GM21381 (cell line): ENCODE measurements at regions not wholly inside any gene's neighbourhood (a gene's known extent, or its start where the extent isn't known, plus 50 kb on each side); places are given as distances from the start of the nearest gene placed in this dataset.

Source experiments
- ATAC-seq: cut with Tn5 transposase; IDR thresholded peaks from one replicate; pipeline ENCODE4 v1.9.1; 2021; ENCODE audit warnings: mild to moderate bottlenecking, moderate library complexity; ENCODE audit not compliant: unreplicated experiment

DNA sequence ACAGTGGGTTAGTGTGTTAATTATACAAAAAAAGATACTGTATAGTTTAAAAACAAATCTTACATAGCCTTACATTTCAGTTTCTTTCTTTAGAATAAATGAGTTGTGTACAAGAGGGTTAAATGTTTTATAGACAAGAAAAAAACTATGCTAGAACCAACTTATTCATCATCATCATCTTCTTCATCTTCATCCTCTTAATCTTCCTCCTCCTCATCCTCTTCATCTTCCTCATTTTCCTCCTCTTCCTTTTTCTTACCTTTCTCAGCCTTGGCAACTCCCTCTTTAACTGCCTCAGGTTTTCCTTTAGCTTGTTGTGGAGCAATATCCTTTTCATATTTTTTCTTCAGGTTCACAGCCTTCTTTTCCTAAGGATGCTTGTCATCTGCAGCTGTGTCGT, 53.7 kb downstream of the RPS12 start:
- no peak for ATAC-seq

DNA sequence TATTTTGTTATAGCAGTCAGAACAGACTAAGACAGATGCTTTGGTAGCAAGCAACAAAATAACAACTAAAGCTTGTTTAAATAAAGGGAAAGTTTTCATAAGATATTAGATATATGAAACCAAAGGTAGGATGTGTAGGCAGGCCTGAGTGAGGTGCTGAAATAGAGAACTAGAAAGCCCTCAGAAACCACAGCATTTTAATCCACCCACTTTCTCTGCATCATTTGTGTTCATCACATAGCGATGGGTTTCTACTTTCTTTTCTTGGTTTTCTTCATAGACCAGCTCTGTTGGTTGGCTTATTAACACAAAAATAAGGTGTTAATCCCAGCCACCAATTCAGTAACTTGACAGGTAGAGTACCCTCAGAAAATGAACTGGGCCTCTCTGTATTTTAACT, 58.6 kb downstream of the RPS12 start:
- peak; percentile 100 for ATAC-seq

DNA sequence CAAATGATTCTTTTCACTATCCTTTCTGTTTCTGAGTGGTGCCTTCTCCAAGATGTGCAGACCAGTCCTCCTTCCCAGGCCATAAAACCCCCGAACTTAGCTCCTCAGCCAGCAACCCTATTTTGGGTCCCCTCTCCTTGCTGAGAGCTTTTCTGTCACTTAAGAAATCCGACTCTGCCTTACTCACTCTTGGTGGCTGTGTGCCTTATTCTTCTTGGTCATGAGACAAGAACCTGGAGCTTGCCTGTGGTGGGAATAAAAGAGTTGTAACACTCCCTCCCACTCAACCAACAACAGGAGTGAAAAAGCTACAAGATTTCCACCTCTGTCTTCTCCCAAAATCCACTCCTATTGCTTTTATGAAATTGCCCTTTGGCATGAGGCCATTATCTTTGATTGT, 62.6 kb downstream of the RPS12 start:
- ATAC-seq: no peak

DNA sequence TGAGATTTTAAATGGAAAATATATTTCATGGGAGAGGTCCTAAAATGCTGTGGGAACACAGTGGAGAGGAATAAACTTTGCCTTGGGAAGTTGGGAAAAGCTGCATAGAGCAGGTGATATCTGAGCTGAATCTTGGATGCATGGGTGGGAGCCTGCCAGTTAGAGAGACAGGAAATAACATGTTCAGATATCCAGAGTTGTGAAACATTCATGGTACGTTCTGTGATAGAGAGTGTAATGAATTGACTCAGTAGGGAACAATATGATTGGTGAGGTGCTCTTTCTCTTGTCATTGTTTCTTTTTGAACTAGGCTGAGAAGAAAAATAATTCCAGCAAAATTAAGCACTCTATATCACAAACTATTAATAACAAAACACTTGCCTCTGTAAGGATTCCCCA, 72.8 kb downstream of the RPS12 start:
- ATAC-seq: no peak

DNA sequence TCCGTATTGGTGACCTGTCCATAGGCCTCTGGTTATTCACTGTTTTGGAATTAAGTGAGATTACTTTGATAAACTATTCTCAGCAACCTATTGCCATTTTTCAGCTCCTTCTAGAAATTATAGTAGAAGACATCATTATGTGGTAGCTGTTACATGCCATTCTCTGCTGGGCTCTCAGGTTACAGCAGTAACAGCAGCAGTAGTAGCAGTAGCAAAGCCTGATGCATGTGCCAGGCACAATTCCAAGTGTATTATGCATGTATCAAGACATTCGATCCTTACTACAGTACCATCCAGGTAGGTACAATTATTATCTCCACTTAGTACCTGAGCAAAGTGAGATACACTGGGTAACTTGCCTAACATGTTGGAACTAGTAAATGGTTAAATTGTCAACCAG, 74.3 kb downstream of the RPS12 start:
- no peak for ATAC-seq

DNA sequence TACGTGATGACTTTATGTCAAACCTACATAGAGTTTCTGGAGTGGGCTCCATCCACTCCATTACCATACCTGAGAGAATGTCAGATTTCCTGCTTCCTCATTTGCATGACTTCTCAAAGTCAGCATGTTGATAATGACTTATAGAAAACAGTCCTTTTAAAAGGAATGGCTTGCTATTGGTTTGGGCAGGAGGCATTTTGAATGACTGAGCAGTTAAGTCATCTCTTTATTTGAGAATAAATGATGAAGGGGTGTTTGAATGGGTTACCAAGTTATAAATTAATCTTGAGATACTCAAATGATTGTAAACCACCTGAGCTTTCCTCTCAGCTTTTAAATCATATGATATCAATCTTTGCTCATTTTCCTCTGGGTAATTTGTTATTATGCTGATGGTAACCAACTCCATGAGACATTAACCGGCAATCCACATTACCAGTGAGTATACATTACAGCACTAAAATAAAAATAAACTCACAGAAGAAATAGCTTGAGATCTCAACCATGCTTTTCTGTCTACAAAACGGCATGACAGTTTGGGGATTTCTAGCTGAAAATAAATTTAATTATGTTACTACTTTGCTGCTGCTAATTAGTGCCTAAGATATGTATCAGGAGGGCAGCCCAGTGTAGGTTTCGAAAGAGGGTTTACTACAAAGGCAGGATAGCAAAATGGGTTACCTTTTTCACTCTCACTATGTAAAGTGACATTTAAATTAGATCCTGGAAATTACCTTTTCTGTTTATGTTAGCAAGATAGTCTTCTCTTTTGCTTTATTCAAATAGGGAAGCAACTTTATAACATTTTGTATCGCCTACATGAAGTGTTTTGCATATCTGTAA, 78.8 kb downstream of the RPS12 start:
- ATAC-seq: no peak

DNA sequence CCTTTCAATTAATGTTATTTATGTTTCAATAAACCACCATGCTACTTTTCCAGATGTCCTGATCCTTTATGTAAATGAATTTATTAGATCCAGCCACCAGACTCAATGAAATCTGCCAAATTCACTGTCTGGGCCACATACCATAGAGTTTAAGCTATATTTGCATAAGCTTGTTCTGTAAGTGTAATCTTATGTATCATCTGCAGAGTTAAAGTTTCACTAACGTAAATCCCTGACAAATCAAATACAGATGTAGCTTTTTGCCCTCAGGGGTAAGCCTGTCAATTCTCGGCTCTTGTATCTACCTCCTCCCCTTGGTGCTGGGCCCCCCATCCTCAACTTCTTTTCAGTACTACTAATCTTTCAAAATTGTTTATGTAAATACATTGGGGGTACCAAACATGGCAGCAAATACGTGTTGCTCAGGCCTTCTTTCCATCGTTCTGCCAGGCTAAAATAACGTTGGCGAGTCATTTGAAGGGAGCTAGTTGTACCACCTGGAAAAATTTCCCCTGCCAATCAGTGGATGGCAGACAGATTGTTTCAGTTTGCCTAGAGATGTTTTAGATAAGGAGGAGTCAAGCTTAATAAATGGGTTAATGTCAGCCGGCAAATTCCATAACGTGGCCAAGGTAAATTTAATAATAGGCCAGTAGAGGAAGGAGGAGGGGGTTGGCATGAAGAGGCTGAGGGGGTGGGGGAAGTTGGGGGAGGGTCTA, 79.6 kb downstream of the RPS12 start:
- no peak for ATAC-seq

DNA sequence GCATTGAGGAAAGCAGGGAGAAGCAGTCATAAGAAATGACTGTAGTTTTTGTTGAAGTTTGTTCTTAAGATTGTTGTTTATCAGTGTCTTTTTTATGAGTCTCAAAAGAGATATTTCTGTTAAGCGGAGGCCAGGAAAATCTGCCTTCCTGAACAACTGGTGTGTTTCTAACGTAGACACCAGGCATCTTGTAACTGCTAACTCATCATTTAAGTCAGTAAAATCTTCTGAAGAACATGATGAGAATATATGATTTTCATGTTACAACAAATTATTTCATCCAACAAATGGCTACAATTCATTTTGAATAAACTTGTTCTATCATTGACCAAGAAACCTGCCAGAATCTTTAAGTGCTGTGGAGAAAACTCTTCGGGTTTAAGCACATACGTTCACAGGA, 84.0 kb downstream of the RPS12 start:
- ATAC-seq: no peak

DNA sequence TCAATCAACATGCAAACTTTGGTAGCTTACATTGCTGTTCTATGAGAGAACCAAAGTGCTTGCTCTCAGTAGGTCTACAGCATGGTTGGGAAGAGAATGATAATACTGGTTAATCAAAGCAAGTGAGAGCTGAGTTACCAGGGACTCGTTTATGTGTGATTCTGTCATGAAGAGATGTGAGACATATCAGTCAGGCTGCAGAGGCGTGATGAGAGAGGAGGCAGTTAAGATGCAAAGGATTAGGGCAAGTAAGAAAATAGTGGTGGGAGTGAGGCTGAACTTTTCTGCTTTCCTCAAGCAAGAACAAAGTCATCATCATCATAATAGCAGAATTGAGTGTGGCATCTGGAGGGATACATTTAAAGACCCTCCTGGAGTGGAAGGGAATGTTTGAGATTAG, 86.5 kb downstream of the RPS12 start:
- no peak for ATAC-seq

DNA sequence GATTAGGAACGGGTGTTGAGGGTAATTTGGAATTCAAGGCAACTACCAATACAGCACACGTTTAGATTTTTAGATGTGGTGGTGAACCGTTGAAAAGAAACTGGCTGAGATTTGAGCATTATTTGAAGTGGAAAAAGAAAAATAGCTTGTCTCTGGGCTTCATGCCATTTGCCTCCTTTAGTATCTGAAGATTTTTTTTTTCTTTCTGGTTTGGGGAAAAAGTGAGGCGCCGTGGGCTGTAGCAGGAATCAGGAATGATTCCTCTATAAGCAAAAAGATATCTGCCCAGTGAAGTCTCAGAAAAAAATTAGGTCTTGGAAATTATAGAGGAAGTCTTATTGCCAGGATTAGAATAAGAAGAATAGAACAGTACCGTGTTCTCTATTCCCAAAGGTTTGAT, 88.5 kb downstream of the RPS12 start:
- no peak for ATAC-seq

DNA sequence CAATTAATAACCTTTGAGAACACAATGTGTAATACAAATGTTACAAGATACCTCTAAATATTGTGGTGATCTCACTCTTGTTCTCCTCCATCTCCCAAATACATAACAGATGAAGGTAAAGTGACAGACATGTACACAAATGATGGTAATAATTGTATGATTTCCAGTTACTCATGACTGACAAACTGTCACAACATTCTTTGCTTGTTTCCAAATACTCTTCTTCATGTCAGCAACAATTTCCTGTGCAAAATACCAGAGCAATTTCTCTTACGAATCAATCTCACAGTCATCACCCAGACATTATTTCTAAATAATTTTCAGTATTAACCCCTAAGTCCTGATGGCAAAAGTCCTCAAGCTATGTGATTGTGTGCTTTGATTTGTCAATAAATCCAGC, 92.9 kb downstream of the RPS12 start:
- no peak for ATAC-seq

DNA sequence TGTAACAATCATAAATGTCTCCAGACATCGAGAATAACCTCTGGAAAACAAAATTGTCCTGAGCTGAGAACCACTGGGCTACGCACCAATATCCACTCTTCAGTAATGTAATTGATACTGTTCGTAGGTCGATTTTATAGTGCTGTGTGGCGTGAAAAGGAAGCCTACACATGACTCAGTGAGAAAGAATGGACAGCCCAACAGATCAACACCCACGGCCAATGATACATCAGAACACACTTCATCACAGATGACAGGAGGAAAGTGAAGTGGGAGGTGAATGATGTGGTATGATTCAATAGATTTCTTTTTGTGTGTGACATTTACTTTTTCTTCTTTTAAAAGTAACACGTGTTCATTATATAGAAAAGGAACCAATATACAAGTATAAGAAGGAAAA, 93.5 kb downstream of the RPS12 start:
- ATAC-seq: no peak

DNA sequence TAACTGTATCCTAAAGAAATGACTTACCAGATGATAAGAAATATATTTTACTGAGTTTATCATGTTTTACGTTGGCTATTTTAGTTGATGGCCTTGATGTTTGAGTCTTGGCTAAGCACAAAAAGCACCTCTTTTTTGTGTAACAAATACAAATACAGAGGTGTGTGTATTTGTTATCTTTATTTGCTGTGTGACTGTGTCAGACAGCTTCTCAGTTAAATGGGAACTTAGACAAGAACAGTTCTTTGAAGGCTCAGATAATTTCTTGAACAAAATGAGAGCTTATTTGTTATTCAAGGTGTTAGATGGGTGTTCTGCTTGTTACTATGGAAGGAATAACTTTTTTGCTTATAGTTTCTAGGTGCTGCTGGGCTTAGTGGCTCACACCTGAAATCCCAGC, 95.4 kb downstream of the RPS12 start:
- no peak for ATAC-seq

DNA sequence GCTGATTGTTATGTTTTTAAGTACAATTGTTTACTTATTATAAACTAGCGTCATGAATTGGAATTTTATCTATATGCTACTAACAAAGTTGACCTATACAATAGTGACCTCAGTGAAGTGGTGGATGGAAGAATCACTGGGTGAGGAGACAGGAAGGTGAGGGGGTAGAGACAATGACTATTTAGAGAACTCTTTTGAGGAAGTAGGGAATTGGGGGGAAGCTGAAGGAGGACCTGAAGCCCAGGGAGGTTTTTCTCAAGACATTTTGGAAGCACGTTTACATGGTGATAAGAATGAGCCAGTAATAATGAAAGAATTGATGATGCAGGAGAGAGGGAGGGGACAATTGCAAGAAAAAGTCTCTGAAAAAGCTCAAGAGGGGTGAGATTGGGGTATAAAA, 96.4 kb downstream of the RPS12 start:
- no peak for ATAC-seq

DNA sequence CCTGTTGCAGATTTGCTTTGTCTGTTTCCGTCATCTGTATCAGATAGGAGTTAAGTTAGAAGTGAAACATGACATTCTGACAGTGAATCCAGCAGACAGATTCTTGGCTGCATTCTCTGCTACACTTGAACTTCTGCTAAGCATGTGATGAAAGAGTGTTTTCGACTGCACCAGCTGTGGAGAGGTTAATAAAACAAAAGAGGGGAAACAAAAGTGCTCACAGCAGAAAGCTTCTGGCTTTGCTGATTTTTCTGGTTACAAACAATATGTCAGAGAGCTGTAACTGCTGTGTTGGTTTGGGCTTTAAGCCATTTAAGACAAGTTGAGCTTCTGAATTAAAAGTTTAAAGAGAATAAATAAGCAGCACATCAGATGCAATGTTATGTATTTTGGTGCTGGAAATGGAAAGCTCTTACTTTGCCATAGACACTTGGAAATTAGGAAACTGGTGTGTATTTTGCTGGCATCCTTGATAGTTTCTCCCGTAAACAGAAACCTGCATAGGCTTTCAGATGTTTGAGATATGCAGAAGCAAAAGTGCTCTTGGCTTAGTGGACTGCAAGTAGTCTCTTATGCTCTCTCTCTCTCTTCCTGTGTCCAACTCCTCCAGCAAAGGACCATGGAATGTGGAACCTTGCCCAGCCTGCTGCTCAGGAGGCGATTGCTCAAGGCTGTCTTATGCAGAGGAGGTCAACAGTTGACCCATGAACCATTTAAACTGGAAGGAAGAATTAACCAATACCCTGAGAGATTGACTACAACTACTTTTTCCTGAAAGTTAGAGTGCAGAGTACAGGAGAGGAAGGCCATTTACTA, 104.9 kb downstream of the RPS12 start:
- ATAC-seq: no peak

DNA sequence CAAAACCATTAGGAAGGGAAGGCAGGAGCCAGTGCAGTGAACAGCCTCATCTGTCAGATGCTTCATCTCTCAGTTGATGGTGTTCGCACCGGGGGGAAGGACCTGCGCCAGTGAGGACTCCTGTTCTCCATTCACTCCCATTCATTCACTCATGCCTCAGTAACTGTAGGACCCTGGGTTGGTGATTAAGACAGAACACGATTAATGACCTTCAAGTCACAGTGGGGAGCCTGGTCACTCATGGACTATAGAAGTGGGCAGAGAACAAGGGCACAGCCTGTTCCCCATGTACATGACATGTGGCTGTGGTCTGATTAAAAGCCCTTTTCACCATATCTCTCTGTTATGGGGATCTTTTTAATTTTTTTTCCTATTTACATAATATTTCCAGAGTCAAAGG, 113.3 kb downstream of the RPS12 start:
- no peak for ATAC-seq

DNA sequence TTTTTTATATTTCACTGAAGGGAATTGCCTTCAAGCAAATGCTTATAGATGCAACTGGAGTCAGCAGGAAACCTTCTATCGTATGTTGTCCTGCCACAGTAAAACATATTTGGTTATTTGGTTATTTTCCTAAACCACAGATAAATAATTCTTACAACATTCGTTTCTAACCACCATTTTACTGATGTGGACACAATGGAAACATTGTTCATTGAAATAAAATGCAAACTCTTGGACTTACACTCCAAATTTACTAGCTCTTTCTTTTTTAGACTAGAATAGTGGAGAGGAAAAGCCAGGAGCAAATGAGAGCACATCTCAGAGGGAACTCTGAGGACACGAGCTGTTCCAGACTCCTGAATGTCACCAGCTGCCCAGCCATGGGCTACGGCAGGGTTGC, 114.8 kb downstream of the RPS12 start:
- ATAC-seq: no peak

DNA sequence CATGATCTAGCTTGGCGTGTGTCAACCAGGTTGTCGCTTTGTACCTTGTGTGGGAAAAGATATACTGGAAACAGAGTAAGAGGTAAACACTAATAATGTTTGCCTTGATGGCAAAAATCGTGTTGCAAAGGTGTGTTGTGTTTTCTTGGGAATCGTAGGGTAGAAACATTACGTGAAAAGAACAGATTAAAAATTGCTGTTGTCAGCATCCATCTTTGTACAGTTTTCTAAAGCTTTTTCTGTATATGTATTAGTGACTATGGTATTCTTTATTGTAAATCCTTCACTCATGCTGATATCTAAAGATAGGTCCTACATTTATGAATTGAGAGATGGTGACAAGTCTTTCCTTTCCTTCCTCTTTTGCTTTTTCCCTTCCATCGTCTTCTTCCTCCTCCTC, 116.9 kb downstream of the RPS12 start:
- no peak for ATAC-seq

DNA sequence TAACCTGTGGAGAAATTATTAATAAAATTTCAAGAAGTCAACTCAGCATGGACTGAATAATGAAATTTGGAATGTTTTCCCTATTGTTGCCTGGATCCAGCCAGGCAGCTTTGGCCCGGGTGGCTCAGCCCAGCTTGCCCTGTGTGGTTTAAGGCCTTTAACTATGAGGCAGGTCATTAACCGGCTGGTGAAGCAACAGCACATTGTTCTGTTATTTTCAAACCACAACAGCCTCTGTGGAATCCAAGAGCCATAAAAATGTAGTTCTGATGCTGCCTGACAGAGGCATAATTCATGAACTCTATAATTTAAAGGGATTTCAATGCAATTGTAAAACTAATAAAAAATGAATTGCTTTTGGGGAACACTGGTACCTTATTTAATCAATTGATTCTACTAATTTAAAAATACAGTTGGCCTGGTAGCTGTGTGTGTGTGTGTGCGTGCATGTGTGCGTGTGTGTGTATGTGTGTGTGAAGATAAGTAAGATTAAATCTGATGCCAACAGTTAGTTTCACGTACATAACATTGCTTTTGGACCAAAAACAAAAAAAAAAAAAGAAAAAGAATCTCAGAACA, 117.7 kb downstream of the RPS12 start:
- no peak for ATAC-seq

DNA sequence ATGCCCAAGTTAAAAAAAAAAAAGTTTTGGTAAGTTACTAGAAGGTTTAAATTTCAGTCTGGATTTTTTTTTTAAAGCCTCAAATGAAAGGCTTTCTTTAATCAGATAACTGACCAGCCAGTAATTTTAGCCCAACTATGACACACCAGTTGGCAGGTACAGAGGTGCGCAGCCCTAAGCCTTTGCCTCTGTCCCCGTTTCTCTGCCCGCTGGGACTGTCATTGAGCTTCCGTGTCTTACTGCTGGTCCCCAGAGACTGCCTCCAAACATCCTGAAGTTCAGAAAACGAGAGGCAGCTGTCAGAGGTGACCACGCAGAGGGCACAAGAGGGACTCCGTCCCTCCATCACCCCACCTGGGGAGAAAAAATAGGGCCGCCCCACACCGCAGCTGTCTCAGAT, 118.2 kb downstream of the RPS12 start:
- ATAC-seq: no peak

DNA sequence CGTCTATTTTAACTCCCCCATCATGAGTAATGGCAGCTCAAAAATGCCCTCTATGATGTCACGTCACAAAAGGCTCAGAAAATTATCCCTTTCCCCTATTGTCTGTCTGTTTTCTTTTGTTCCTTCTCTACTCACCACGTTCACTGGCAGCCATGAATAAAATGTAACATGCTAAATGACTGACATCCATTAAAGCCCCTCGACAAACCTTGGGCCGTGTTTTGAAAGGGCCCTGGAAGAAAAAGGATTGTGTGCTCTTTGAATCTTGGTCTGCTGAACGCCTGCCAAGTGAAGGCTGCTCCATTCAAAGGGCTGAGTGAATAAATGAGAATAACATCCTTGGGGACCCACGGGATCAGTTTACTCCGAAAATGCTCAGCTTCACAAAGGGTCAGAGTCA, 118.7 kb downstream of the RPS12 start:
- ATAC-seq: no peak
